ENCODE measurements at regions not wholly inside any gene's neighbourhood (a gene's known extent, or its start where the extent isn't known, plus 50 kb on each side); places are given as distances from the start of the nearest gene placed in this dataset.

GRCh38 chr7:46147871-46148270 lies 226.8 kb upstream of the IGFBP3 start:
- no peak for TF ChIP-seq CTCF (IDR thresholded peaks at IDR 0.05 in 4 of 5, conservative IDR thresholded peaks at IDR 0.05 in 1 of 5)
- TF ChIP-seq POLR2A (IDR thresholded peaks at IDR 0.05), result no peak
